C4-2B (cell line): ENCODE measurements at regions not wholly inside any gene's neighbourhood (a gene's known extent, or its start where the extent isn't known, plus 50 kb on each side); places are given as distances from the start of the nearest gene placed in this dataset.

Experiments used
- ZFX ChIP-seq: fragments of 450-650 bp; IDR thresholded peaks from 2 replicates; pipeline ENCODE4 v1.6.1; 2017
- TF ChIP-seq, protein P1 (sequence below): fragments of 450-650 bp; conservative IDR thresholded peaks from 2 replicates; pipeline ENCODE4 v1.5.1; 2017; ENCODE audit warnings: mild to moderate bottlenecking

DNA sequence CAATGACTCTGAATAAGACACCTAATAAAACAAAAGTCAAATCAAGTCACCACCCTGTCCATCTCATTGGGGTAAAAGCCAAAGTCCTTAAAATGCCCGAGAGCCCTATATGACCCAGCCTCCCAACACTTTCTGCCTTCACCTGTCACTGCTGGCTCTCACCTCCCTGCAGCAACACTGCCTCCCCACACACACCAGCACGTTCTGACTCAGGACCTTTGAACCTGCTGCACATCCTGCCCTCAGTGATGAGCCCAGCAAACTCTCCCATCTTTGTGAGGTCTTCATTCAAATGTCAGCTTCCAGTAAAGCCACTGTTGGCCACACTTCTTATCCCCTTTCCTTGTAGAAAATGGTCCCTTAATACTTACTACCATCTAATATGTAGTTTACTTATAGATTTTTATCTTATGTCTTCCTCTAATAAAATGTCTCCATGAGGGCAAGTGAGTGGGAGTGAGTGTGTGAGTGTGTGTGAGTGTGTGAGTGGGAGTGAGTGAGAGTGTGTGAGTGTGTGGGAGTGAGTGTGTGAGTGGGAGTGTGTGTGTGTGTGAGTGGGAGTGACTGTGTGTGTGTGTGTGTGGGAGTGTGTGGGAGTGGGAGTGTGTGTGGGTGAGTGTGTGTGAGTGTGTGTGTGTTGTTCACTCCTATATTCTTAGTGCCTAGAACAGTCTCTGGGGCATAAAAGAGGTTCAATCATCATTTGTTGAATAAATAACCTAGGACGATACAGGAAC lies 504.7 kb downstream of the EIPR1 start:
- TF ChIP-seq, protein P1, sequence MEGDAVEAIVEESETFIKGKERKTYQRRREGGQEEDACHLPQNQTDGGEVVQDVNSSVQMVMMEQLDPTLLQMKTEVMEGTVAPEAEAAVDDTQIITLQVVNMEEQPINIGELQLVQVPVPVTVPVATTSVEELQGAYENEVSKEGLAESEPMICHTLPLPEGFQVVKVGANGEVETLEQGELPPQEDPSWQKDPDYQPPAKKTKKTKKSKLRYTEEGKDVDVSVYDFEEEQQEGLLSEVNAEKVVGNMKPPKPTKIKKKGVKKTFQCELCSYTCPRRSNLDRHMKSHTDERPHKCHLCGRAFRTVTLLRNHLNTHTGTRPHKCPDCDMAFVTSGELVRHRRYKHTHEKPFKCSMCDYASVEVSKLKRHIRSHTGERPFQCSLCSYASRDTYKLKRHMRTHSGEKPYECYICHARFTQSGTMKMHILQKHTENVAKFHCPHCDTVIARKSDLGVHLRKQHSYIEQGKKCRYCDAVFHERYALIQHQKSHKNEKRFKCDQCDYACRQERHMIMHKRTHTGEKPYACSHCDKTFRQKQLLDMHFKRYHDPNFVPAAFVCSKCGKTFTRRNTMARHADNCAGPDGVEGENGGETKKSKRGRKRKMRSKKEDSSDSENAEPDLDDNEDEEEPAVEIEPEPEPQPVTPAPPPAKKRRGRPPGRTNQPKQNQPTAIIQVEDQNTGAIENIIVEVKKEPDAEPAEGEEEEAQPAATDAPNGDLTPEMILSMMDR: no peak
- no peak for TF ChIP-seq ZFX
